K562 (cell line): ENCODE measurements at regions not wholly inside any gene's neighbourhood (a gene's known extent, or its start where the extent isn't known, plus 50 kb on each side); places are given as distances from the start of the nearest gene placed in this dataset.

Experiments used
- CCNT2 ChIP-seq: IDR thresholded peaks from 2 replicates; pipeline ENCODE4 v1.6.1; 2011; ENCODE audit warnings: borderline replicate concordance, low read depth, mild to moderate bottlenecking, moderate library complexity, mixed read lengths, low read length; ENCODE audit not compliant: insufficient read length; ENCODE audit errors: extremely low read depth
- CREBBP ChIP-seq: IDR thresholded peaks from one replicate; pipeline ENCODE4 v1.6.1; 2012; ENCODE audit warnings: low read depth, mild to moderate bottlenecking, control low read depth, inconsistent platforms, low read length
- GATAD2A ChIP-seq: fragments of 450-650 bp; IDR thresholded peaks from 2 replicates; pipeline ENCODE4 v1.6.1; 2017
- JUN ChIP-seq, 2 experiments: sonication (generic) in 1 of 2; formaldehyde crosslinking in 1 of 2; IDR thresholded peaks; 2 replicates each; pipeline versions ENCODE4 v1.6.1 to v1.8.0; 2012 to 2022; ENCODE audit warnings: borderline replicate concordance in 2 of 2, mild to moderate bottlenecking in 2 of 2, improper control_type of control experiment in 1 of 2, low read depth in 1 of 2, low read length in 1 of 2, missing genetic modification reagents in 1 of 2
- PRPF4 ChIP-seq: fragments of 200-400 bp; formaldehyde crosslinking; IDR thresholded peaks from one replicate; pipeline ENCODE4 v1.6.1; 2017; ENCODE audit warnings: low read length, low read depth, mild to moderate bottlenecking; ENCODE audit not compliant: insufficient read depth, poor library complexity, severe bottlenecking
- SNRNP70 ChIP-seq: fragments of 200-400 bp; formaldehyde crosslinking; optimal IDR thresholded peaks from 2 replicates; pipeline ENCODE3; 2017; ENCODE audit warnings: low read depth, low read length
- ZFX ChIP-seq: sonication (generic); formaldehyde crosslinking; IDR thresholded peaks from 2 replicates; pipeline ENCODE4 v1.8.0; 2022; ENCODE audit warnings: mild to moderate bottlenecking, missing genetic modification reagents, moderate library complexity
- TF ChIP-seq, protein P1 (sequence below): fragments of 200-600 bp; sonication (generic); IDR thresholded peaks from one replicate; pipeline ENCODE4 v1.6.1; 2012; ENCODE audit warnings: mild to moderate bottlenecking, low read depth, low read length, inconsistent platforms
- TF ChIP-seq, protein P2 (sequence below): fragments of 250-450 bp; sonication (Bioruptor Pico); IDR thresholded peaks from 2 replicates; pipeline ENCODE4 v1.9.0; 2021; ENCODE audit warnings: mild to moderate bottlenecking
- TF ChIP-seq, protein P3 (sequence below), 2 experiments: fragments of 450-650 bp in 1 of 2; sonication (generic) in 1 of 2; formaldehyde crosslinking; conservative IDR thresholded peaks; 2 replicates each; pipeline versions ENCODE4 v1.4.0 to v1.8.1; 2020 to 2022; ENCODE audit warnings: mild to moderate bottlenecking in 1 of 2, missing genetic modification reagents in 1 of 2
- TF ChIP-seq, protein P4 (sequence below): sonication (generic); formaldehyde crosslinking; IDR thresholded peaks from 2 replicates; pipeline ENCODE4 v1.8.0; 2022; ENCODE audit warnings: mild to moderate bottlenecking, low read depth, missing genetic modification reagents

DNA sequence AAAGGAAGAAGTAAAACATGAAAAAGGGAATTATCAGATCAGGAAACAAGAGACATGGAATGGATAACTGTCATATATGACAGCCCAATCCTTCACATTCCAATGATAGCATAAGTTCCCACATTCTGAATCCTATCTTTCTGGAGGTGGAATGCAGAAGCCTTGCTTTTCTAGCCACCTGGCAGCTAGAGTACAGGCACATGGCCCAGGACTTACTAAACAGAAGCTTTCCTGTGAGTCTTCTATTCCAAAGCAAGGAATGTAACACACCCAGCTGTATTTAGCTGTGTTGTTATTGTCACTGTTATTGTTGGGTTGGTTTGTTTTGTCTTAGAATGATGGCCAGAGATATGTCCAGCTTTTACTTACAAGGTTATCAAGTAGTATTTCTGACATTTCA, 780.5 kb upstream of the ZNF608 start (continued):
- TF ChIP-seq, protein P1, sequence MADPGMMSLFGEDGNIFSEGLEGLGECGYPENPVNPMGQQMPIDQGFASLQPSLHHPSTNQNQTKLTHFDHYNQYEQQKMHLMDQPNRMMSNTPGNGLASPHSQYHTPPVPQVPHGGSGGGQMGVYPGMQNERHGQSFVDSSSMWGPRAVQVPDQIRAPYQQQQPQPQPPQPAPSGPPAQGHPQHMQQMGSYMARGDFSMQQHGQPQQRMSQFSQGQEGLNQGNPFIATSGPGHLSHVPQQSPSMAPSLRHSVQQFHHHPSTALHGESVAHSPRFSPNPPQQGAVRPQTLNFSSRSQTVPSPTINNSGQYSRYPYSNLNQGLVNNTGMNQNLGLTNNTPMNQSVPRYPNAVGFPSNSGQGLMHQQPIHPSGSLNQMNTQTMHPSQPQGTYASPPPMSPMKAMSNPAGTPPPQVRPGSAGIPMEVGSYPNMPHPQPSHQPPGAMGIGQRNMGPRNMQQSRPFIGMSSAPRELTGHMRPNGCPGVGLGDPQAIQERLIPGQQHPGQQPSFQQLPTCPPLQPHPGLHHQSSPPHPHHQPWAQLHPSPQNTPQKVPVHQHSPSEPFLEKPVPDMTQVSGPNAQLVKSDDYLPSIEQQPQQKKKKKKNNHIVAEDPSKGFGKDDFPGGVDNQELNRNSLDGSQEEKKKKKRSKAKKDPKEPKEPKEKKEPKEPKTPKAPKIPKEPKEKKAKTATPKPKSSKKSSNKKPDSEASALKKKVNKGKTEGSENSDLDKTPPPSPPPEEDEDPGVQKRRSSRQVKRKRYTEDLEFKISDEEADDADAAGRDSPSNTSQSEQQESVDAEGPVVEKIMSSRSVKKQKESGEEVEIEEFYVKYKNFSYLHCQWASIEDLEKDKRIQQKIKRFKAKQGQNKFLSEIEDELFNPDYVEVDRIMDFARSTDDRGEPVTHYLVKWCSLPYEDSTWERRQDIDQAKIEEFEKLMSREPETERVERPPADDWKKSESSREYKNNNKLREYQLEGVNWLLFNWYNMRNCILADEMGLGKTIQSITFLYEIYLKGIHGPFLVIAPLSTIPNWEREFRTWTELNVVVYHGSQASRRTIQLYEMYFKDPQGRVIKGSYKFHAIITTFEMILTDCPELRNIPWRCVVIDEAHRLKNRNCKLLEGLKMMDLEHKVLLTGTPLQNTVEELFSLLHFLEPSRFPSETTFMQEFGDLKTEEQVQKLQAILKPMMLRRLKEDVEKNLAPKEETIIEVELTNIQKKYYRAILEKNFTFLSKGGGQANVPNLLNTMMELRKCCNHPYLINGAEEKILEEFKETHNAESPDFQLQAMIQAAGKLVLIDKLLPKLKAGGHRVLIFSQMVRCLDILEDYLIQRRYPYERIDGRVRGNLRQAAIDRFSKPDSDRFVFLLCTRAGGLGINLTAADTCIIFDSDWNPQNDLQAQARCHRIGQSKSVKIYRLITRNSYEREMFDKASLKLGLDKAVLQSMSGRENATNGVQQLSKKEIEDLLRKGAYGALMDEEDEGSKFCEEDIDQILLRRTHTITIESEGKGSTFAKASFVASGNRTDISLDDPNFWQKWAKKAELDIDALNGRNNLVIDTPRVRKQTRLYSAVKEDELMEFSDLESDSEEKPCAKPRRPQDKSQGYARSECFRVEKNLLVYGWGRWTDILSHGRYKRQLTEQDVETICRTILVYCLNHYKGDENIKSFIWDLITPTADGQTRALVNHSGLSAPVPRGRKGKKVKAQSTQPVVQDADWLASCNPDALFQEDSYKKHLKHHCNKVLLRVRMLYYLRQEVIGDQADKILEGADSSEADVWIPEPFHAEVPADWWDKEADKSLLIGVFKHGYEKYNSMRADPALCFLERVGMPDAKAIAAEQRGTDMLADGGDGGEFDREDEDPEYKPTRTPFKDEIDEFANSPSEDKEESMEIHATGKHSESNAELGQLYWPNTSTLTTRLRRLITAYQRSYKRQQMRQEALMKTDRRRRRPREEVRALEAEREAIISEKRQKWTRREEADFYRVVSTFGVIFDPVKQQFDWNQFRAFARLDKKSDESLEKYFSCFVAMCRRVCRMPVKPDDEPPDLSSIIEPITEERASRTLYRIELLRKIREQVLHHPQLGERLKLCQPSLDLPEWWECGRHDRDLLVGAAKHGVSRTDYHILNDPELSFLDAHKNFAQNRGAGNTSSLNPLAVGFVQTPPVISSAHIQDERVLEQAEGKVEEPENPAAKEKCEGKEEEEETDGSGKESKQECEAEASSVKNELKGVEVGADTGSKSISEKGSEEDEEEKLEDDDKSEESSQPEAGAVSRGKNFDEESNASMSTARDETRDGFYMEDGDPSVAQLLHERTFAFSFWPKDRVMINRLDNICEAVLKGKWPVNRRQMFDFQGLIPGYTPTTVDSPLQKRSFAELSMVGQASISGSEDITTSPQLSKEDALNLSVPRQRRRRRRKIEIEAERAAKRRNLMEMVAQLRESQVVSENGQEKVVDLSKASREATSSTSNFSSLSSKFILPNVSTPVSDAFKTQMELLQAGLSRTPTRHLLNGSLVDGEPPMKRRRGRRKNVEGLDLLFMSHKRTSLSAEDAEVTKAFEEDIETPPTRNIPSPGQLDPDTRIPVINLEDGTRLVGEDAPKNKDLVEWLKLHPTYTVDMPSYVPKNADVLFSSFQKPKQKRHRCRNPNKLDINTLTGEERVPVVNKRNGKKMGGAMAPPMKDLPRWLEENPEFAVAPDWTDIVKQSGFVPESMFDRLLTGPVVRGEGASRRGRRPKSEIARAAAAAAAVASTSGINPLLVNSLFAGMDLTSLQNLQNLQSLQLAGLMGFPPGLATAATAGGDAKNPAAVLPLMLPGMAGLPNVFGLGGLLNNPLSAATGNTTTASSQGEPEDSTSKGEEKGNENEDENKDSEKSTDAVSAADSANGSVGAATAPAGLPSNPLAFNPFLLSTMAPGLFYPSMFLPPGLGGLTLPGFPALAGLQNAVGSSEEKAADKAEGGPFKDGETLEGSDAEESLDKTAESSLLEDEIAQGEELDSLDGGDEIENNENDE, result no peak
- TF ChIP-seq, protein P2, sequence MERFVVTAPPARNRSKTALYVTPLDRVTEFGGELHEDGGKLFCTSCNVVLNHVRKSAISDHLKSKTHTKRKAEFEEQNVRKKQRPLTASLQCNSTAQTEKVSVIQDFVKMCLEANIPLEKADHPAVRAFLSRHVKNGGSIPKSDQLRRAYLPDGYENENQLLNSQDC (CRISPR knock-in tag), result no peak
- TF ChIP-seq ZFX (CRISPR knock-in tag), result no peak
- TF ChIP-seq GATAD2A, result no peak
- TF ChIP-seq CREBBP, result no peak
- no peak for TF ChIP-seq SNRNP70
- TF ChIP-seq, protein P3, sequence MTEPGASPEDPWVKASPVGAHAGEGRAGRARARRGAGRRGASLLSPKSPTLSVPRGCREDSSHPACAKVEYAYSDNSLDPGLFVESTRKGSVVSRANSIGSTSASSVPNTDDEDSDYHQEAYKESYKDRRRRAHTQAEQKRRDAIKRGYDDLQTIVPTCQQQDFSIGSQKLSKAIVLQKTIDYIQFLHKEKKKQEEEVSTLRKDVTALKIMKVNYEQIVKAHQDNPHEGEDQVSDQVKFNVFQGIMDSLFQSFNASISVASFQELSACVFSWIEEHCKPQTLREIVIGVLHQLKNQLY (CRISPR knock-in tag; conservative IDR thresholded peaks at IDR 0.05), result no peak
- TF ChIP-seq CCNT2, result no peak
- TF ChIP-seq PRPF4, result no peak
- TF ChIP-seq JUN (IDR thresholded peaks at IDR 0.05; ENCODE audit: borderline replicate concordance, low read depth, low read length), result no peak
- TF ChIP-seq JUN (CRISPR knock-in tag; IDR thresholded peaks at IDR 0.05; ENCODE audit: borderline replicate concordance), result no peak
- TF ChIP-seq, protein P4, sequence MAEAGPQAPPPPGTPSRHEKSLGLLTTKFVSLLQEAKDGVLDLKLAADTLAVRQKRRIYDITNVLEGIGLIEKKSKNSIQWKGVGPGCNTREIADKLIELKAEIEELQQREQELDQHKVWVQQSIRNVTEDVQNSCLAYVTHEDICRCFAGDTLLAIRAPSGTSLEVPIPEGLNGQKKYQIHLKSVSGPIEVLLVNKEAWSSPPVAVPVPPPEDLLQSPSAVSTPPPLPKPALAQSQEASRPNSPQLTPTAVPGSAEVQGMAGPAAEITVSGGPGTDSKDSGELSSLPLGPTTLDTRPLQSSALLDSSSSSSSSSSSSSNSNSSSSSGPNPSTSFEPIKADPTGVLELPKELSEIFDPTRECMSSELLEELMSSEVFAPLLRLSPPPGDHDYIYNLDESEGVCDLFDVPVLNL, result no peak
